HL-60 (cell line): ENCODE measurements at regions not wholly inside any gene's neighbourhood (a gene's known extent, or its start where the extent isn't known, plus 50 kb on each side); places are given as distances from the start of the nearest gene placed in this dataset.

Experiments
- DNase-seq, 2 experiments: peaks; one replicate each; pipeline ENCODE4 v3.0.0-alpha.2; 2010 to 2020; ENCODE audit warnings: low read depth in 1 of 2, low spot score in 1 of 2
- H3K27ac ChIP-seq: fragments of 250-450 bp; sonication (Bioruptor Pico); replicated peaks from 2 replicates; pipeline ENCODE4 v1.5.1; 2020; ENCODE audit warnings: mild to moderate bottlenecking, moderate library complexity
- H3K27me3 ChIP-seq: fragments of 250-450 bp; sonication (Bioruptor Pico); 2 replicates; pipeline ENCODE4 v1.5.1; 2021; ENCODE audit warnings: mild to moderate bottlenecking, moderate library complexity; ENCODE audit not compliant: insufficient read depth, poor library complexity, severe bottlenecking
- H3K4me3 ChIP-seq: replicated peaks from 2 replicates; pipeline ENCODE4 v1.5.1; 2011; ENCODE audit warnings: mild to moderate bottlenecking, control low read depth, low read length; ENCODE audit not compliant: insufficient read depth
- CTCF ChIP-seq: IDR thresholded peaks from one replicate; pipeline ENCODE4 v1.5.1; 2011; ENCODE audit warnings: low read length, control low read depth, inconsistent platforms; ENCODE audit not compliant: insufficient read depth
- GABPA ChIP-seq: IDR thresholded peaks from 2 replicates; pipeline ENCODE4 v1.6.1; 2012; ENCODE audit warnings: low read depth
- POLR2AphosphoS5 ChIP-seq: IDR thresholded peaks from 2 replicates; pipeline ENCODE4 v1.6.1; 2012; ENCODE audit warnings: low read depth
- REST ChIP-seq: IDR thresholded peaks from 2 replicates; pipeline ENCODE4 v1.6.1; 2012; ENCODE audit warnings: low read depth; ENCODE audit not compliant: insufficient replicate concordance
- SPI1 ChIP-seq: IDR thresholded peaks from 2 replicates; pipeline ENCODE4 v1.6.1; 2012; ENCODE audit warnings: low read depth, mild to moderate bottlenecking, borderline replicate concordance

- TF ChIP-seq GABPA (no peak), SPI1 (no peak), REST (no peak), CTCF (no peak), POLR2AphosphoS5 (no peak)
- DNase-seq, result no peak
- H3K4me3 ChIP-seq, result no peak overlapping the region
These were observed 66.7 kb upstream of the PPP1R12A start for GRCh38 chr12:80001562-80001961.

GRCh38 chr12:80000831-80001230 lies 65.9 kb upstream of the PPP1R12A start:
- Histone ChIP-seq H3K27ac (no peak overlapping the region), H3K27me3 (no peaks in the 10 kb centered on the region), H3K4me3 (no peak overlapping the region)
- DNase-seq, result no peak
- TF ChIP-seq POLR2AphosphoS5 (no peak), SPI1 (no peak), CTCF (no peak), GABPA (no peak), REST (no peak)

More at GRCh38 chr12:80001562-80001961, 66.7 kb upstream of the PPP1R12A start:
- H3K27ac ChIP-seq, result no peak overlapping the region
- H3K27me3 ChIP-seq, result no peaks in the 10 kb centered on the region

GRCh38 chr12:79998554-79998953 lies 63.7 kb upstream of the PPP1R12A start:
- H3K27ac ChIP-seq, result no peak overlapping the region
- no peak overlapping the region for H3K4me3 ChIP-seq

More at GRCh38 chr12:79998554-79998953, 63.7 kb upstream of the PPP1R12A start:
- H3K27me3 ChIP-seq, result no peaks in the 10 kb centered on the region
- no peak for DNase-seq
- TF ChIP-seq REST (no peak), CTCF (no peak), GABPA (no peak), SPI1 (no peak), POLR2AphosphoS5 (no peak)
